ENCODE measurements at regions not wholly inside any gene's neighbourhood (a gene's known extent, or its start where the extent isn't known, plus 50 kb on each side); places are given as distances from the start of the nearest gene placed in this dataset.

DNA sequence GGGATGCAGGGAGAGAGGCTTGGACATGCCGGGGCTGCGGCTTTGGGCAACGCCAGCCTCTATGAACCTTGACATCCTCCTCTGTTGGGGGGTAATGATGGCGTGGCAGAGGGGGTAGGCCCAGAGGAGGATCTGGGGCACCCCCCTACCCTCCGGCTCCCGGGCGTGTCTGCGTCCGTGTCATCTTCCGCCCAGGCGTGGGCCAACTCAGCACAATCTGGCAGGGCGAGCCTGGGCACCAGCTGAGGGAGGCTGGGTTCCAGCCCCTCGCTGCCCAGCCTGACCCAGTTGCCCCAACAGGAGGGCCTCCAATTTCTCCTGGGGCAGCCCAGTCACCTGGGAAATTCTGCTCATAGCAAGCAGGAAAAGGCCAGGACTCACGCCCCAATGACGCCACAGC is 62.9 kb upstream of the IL17B start:
- DNase-seq (ENCODE audit: low read depth in 4 of 4, low spot score in 1 of 4), result no peak

DNA sequence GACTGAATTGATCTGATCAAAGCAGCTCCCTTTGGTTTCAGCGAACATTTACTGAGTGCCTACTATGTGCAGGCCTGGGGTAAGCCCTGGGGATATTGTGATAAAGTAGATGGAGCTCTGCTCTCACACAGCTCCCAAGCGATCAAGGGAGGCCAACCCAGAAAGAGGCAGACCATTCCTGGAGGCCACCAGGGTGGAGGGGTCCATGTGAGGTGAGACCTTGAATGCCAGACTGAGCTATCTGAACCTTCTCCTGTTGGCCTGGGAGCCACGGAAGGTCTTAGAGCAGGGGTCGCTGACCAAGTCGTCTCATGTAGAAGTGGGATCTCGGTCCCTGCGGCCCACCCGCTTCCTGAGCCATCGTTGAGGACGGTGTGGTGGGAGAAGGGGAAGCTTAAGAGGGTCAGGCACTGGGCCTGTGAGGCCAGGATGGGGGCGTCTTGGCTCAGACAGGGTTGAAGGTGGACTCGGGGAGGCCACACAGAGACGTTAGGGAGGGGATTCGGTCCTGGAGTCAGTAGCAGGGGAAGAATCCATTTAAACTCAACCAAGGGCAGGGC is 62.2 kb upstream of the IL17B start:
- DNase-seq (ENCODE audit: low read depth in 4 of 4, low spot score in 1 of 4), result no peak

DNA sequence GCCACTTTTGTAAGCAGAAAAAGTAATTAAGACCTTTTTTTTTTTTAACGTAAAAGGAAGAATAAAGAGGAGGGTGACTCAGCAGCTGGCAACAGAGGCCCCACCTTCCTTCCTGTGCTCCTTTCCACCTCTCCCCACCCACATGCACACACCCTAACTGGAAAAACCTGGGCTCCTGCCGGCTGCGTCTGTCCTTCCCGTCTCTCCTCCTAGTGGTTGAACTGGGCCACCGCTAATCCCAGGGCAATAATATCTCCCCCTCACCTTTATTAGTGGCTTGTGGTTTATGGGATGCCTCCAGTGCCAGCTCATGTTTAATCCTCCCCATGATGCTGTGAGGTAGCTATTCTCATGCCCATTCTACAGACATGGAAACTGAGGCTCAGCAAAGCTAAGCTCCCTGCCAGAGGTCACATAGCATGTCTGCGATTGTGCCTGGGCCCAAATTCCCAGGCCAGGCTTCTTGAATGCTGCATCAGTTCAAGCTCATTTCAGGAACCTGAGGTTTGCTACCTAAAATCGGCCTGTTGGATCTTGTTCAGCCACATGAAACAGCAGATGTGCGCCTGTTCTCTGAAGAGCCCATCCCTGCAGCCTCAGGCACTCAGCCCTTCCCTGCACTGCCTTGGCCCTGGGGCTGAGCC is 60.9 kb upstream of the IL17B start:
- no peak for DNase-seq (ENCODE audit: low read depth in 4 of 4, low spot score in 1 of 4)

DNA sequence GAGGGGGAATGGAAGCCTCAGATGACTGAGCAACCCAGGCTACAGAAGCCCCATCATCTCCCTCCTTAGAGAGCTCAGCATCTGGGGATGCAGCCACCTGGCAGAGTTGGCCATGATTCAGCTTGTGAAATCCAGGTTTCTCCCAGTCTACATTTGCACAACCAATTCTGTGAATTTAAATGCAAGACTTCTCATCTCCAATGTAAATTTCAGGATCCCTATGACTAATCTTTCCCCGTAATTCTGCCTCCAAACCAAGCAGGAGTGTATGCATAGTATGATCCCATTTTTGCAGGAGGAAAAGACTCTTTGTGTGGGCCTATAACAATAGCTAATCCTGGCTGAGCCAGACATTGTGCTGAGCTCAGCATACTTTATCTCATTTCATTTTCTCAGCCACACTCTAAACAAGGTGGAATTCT is 59.6 kb upstream of the IL17B start:
- DNase-seq (ENCODE audit: low read depth in 4 of 4, low spot score in 1 of 4), result no peak

DNA sequence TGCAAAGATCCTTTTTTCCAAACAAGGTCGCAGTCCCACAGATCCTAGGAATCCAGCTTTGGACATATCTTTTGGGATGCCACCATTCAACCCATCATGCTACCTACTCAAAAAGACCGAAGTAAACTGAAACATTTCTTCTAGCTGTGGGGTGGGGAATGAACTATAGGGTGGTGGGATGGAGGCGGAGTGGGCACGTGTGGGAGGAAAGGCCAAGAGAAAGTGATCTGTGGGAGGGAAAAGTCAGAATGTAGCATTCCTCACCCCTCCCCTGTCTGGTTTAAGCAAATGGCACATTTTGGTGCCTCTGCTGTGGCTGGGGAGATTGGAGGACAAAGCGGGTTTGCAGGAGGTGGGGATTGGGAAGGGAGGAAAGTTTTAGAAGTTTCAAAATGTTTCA is 59.2 kb upstream of the IL17B start:
- DNase-seq (ENCODE audit: low read depth in 4 of 4, low spot score in 1 of 4), result no peak

DNA sequence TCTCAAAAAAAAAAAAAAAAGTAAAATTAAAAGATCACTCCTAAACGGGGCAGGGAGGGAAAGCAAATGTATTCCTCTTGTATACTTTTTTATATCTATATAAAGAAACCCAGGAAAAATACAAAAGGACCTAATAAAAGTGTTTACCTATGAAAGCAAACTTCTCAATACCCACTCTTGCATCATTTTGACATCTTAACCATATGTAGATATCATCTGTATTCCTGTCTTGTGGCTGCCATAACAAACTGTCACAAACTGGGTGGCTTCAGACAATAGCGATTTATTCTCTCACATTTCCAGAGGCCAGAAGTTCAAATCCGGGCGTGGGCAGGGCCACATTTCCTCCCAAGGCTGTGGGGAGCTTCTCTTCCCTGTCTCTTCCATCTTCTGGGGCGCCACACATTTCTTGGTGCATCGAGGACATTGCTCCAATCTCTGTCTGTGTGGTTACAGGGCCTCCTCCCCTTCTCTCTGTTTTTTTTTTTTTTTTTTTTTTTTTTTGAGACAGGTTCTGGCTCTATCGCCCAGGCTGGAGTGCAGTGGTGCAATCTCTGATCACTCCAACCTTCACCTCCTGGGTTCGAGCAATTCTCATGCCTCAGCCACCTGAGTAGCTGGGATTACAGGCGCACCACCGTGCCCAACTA is 58.4 kb upstream of the IL17B start:
- DNase-seq (ENCODE audit: low read depth in 4 of 4, low spot score in 1 of 4), result no peak

DNA sequence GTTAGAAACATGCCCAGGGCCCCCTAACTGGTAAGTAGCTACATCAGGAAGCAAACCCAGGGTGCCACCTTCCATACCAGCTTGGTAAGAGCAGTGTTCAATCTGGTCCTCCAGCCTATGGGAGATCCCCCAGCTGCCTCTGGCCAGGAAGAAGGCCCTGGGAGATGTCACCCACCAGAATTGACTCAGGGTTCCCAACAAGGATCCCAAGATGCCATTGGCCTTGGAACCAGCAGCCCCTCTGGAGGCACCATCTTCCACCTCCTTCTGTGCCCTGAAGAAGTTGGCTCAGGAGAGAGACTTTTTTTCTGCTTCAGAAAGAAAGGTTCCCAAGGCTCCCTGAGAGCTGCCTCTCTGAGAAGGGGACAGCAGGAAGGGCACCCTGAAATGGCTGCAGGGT is 56.6 kb upstream of the IL17B start:
- DNase-seq (ENCODE audit: low read depth in 4 of 4, low spot score in 1 of 4), result no peak

DNA sequence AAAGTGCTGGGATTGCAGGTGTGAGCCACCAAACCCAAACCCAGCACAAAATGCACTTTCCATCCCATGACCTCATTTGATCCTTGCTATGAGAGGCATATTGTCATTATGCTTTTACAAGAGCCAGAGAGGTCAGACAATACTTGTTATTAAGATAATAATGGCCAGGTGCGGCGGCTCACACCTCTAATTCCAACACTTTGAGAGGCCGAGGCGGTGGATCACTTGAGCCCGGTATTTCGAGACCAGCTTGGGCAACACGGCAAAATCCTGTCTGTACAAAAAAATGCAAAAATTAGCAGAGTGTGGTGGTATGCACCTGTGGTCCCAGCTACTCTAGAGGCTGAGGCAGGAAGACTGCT is 55.9 kb upstream of the IL17B start:
- DNase-seq (ENCODE audit: low read depth in 4 of 4, low spot score in 1 of 4), result no peak

DNA sequence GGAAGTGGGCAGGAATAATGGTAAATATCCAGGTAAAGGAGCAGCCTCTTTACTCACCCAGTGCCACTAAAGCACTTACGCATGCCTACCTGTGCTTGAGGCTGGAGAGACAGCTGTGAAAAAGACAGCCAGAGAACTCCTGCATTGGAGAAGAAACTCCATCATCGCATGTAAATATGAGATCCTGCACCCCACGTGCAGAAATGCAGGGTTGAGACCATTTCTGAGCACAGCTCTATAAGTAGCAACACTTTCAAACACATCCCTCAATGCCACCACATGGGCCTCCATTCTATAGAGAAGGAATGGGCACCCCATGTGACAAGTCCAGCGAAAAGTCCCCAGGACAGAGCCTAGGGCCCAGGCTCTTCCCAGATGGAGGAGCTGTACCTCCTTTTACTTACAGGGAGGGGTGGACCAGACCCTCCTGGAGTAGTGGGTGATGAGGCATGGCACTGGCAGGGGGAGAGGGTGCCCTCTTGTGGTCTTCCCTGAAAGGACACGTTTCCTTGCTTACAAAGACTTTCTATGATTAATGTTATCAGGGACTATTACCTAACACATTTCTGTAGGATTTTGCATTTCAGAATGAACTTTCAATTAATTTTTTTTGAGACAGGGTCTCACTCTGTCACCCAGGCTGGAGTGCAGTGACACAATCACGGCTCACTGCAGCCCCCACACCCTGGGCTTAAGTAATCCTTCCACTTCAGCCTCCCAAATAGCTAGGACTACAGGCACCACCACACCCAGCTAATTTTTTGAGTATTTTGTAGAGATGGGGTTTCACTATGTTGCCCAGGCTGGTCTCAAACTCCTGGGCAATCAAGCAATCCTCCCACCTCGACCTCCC is 55.3 kb upstream of the IL17B start:
- peak; percentile 10 to 39 (median 28) for DNase-seq (ENCODE audit: low read depth in 4 of 4, low spot score in 1 of 4)

DNA sequence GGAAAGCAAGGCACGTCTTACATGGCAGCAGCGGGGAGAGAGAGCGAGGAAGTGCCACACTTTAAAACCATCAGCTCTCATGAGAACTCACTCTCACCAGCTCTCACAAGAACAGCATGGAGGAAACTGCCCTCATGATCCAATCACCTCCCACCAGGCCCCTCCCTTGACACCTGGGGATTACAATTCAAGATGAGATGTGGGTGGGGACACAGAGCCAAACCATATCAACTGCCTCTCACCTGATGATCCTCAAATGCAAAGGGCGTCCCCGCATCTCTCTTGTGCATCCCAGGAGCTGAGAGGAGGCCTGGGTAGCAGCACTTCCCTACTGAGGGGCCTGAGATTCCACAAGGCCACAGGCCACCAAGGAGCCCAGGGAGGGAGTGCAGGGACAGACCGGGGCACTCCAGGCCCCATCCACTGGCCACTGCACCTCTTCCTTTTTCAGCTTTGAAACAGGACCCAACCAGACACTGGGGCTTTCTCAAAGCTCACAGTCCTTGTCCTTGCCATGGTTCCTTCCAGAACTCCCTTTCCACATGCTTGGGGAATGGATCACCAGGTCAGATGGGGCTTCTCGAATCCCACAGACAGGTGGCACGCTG is 54.5 kb upstream of the IL17B start:
- no peak for DNase-seq (ENCODE audit: low read depth in 4 of 4, low spot score in 1 of 4)

DNA sequence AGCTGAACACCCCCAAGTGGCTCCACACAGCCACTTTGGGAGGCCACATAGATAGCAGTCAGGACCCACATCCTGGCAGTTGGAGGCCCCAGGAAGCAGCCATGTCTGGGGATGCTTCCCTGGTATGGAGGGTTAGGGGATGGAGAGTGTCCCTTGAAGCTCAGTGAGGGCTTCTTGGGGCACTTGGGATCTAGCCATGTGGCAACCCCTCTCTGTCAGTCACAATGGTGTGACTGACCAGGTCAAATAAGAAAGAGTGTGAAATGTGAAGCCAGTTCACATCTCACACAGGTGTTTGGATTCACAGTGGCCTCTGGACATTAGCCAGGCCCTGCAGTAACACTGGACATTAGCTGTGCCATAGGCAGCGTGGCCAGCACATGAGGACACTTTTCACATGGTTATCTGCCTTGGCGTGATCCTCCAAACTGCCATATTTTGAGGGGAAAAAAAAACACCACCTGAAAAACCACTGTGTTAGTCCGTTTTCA is 53.9 kb upstream of the IL17B start:
- no peak for DNase-seq (ENCODE audit: low read depth in 4 of 4, low spot score in 1 of 4)

DNA sequence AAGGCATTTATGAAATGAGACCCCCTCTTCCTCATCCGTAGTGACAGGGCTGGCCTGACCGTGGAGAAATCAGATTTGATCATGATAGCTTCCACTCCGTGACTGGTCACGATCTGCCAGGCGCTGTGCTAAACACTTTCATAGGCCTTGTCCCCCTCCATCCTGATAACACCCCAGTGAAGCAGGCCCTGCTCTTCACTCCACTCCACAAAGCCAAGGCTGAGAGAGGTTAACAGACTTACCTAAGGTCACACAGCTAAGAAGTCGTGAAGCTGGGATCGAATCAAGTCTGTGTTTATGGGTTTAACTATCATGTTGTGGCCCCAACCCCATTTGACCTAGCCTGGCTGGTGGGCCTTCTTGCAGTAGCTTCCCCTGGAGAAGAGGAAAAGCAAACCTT is 53.3 kb upstream of the IL17B start:
- DNase-seq (ENCODE audit: low read depth in 4 of 4, low spot score in 1 of 4), result no peak

DNA sequence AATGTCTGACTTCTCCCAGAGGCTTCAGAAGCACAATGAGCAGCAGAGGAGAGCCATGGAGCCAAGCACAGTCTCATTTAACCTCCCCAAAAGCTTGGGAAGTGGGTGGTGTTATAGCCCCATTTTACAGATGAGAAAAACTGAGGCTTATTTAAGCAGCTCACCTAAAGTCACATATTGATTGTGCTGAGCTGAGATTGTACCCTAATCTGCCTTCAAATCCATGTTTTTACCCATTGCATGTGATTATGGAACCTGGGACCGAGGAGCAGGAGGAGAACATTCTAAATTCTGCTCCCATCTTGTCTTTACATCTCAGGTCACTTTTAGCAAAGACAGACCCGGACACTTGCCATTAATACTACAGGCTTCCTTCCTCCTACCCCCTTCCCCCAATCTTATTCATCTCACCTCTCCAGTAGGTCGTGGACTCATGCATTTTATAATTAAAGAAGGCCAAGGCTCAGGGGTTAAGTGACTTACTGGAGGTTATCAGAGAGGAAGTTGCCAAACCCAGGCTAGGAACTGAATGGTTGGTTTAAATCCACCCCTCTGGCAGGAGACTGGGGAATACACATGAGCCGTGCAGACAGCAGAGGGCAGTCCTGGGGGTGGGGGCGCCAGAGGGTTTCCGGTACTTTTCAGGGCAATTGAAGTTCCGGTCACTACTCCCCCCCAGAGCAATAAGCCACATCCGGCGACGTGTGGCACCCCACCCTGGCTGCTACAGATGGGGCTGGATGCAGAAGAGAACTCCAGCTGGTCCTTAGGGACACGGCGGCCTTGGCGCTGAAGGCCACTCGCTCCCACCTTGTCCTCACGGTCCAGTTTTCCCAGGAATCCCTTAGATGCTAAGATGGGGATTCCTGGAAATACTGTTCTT is 51.0 kb upstream of the IL17B start:
- DNase-seq (ENCODE audit: low read depth in 4 of 4, low spot score in 1 of 4), result no peak
